ENCODE measurements at regions not wholly inside any gene's neighbourhood (a gene's known extent, or its start where the extent isn't known, plus 50 kb on each side); places are given as distances from the start of the nearest gene placed in this dataset.

DNA sequence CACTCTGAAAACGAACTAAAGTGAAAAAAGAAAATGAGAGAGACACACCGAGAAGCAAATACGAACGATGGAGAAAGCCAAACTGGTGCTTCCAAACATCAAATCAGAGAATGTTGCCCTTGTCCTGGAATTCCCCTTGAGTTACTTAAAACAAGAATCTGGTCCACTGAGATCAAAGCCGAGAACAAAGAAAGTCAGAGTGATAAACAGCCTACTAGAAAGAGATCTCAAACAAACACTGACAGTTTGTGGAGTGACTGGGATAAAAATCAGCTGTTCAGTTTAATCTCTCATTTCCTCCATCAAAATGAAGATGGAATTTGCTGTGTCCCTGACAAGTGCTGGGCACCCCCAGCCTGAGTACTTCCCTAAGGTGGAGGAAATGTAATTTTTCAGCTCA lies 582.6 kb downstream of the NR2F1-AS1 start:
- in situ Hi-C loops (cut with MboI; ENCODE audit: low pct_ligation_motif_present in 1 of 4, low pct_unique_long_range_greater_than_20kb in 1 of 4, low sequenced_read_pairs in 3 of 4): no loop called here
- Histone ChIP-seq H3K4me3 (no peak overlapping the region), H3K36me3 (no peaks in the 10 kb centered on the region), H3K27me3 (no peaks in the 10 kb centered on the region), H3K9me3 (peaks cover 4 to 9% of the 10 kb centered on the region in 2 donors), H3K4me1 (no peaks in the 10 kb centered on the region), H3K27ac (no peak overlapping the region)
- intact Hi-C loops (cut with DNase I; ENCODE audit: low total_unique reads): no loop called here
- DNase-seq: no peak
- TF ChIP-seq POLR2A (IDR thresholded peaks at IDR 0.05) (no peak), CTCF (IDR thresholded peaks at IDR 0.05) (no peak), EP300 (IDR thresholded peaks at IDR 0.05; ENCODE audit: low read depth) (no peak), POLR2AphosphoS5 (IDR thresholded peaks at IDR 0.05) (no peak)
- 60 to 61% methylated on average over 5 of the region's 5 CpGs for WGBS, 2 donors (ENCODE audit: low coverage in 1 of 2)

DNA sequence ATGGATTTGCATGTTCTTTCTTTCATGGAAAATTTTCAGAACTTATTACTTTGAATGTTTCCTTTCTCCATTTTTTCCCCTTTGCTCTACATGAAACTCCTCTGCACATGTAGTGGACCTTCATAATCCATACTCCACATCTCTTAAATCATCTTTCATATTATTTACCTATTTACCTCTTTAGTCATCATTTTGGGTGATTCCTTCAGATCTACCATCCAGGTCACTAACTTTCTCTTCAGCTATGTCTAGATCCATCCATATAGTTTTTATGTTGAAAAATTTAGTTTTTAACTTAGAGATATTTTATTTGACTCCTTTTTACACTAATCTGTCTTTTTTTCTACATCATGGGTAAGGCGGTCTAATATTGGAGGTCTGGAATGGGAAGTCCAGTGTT lies 586.6 kb downstream of the NR2F1-AS1 start:
- in situ Hi-C loops (cut with MboI; ENCODE audit: low pct_ligation_motif_present in 1 of 4, low pct_unique_long_range_greater_than_20kb in 1 of 4, low sequenced_read_pairs in 3 of 4): no loop called here
- 80 to 98% methylated on average over 1 of the region's 1 CpG for WGBS, 2 donors (ENCODE audit: low coverage in 1 of 2)
- no peak for DNase-seq
- Histone ChIP-seq H3K4me3 (no peak overlapping the region), H3K27me3 (no peaks in the 10 kb centered on the region), H3K36me3 (no peaks in the 10 kb centered on the region), H3K27ac (no peak overlapping the region), H3K9me3 (peaks cover 4 to 9% of the 10 kb centered on the region in 2 donors), H3K4me1 (peaks cover 0 to 4% (median 0%) of the 10 kb centered on the region in 4 donors)
- TF ChIP-seq CTCF (IDR thresholded peaks at IDR 0.05): no peak
- no peak for TF ChIP-seq POLR2AphosphoS5 (IDR thresholded peaks at IDR 0.05)
- intact Hi-C loops (cut with DNase I; ENCODE audit: low total_unique reads): no loop called here

- TF ChIP-seq POLR2A (IDR thresholded peaks at IDR 0.05) (no peak), CTCF (IDR thresholded peaks at IDR 0.05) (no peak), POLR2AphosphoS5 (IDR thresholded peaks at IDR 0.05) (no peak), EP300 (IDR thresholded peaks at IDR 0.05; ENCODE audit: low read depth) (no peak)
- Histone ChIP-seq H3K9me3 (peaks cover 4 to 9% of the 10 kb centered on the region in 2 donors), H3K4me3 (no peak overlapping the region), H3K4me1 (peaks cover 0 to 4% (median 0%) of the 10 kb centered on the region in 4 donors), H3K27ac (no peak overlapping the region), H3K27me3 (no peaks in the 10 kb centered on the region), H3K36me3 (no peaks in the 10 kb centered on the region)
- intact Hi-C loops (cut with DNase I; ENCODE audit: low total_unique reads): no loop called here
- DNase-seq: no peak
- in situ Hi-C loops (cut with MboI; ENCODE audit: low pct_ligation_motif_present in 1 of 4, low pct_unique_long_range_greater_than_20kb in 1 of 4, low sequenced_read_pairs in 3 of 4): no loop called here
Observed at GRCh38 chr5:92992073-92992472, 588.9 kb downstream of the NR2F1-AS1 start.

DNA sequence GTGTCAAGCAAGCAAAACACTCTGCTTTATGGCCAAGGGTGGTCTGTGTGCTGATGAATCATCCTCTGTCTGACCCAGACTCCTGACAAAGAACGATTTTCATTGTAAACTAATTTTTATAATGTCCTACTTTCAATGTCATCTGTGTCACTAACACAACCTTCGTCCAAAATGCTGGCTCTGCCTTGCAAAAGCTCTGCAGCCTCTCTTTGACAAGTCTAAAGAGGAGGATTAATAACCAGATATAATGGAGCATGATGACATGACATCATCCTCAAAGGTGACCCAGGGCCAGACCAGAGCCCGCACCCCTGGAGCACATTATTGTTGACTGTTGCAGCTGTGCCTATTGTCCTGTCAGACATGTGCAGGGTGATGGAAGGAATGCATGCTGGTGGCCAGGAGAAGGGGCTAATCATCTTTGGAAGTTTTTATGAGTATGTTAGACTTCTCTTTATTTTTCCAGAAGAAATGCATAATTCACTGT lies 589.4 kb downstream of the NR2F1-AS1 start:
- in situ Hi-C loops (cut with MboI; ENCODE audit: low pct_ligation_motif_present in 1 of 4, low pct_unique_long_range_greater_than_20kb in 1 of 4, low sequenced_read_pairs in 3 of 4) (no loop called here), intact Hi-C loops (cut with DNase I; ENCODE audit: low total_unique reads) (no loop called here)
- Histone ChIP-seq H3K36me3 (no peaks in the 10 kb centered on the region), H3K4me3 (no peak overlapping the region), H3K27ac (no peak overlapping the region), H3K27me3 (no peaks in the 10 kb centered on the region), H3K9me3 (peaks cover 4 to 9% of the 10 kb centered on the region in 2 donors), H3K4me1 (peaks cover 0 to 4% (median 0%) of the 10 kb centered on the region in 4 donors)
- no peak for DNase-seq
- WGBS, 2 donors (ENCODE audit: low coverage in 1 of 2): 31 to 34% methylated on average over 2 to 3 of the region's 3 CpGs
- TF ChIP-seq EP300 (IDR thresholded peaks at IDR 0.05; ENCODE audit: low read depth) (no peak), CTCF (IDR thresholded peaks at IDR 0.05) (no peak), POLR2A (IDR thresholded peaks at IDR 0.05) (no peak), POLR2AphosphoS5 (IDR thresholded peaks at IDR 0.05) (no peak)
